ENCODE measurements at regions not wholly inside any gene's neighbourhood (a gene's known extent, or its start where the extent isn't known, plus 50 kb on each side); places are given as distances from the start of the nearest gene placed in this dataset.
"Not testable (repeated sequence)": the region's sequence is repeated elsewhere in the genome, so short reads cannot be mapped to it uniquely, and the experiment has no call there.

GRCh38 chr2:56055405-56055804, 128.4 kb upstream of the CCDC85A start:
- H3K79me2 ChIP-seq = no peaks in the 10 kb centered on the region
- H3K27me3 ChIP-seq = no peaks in the 10 kb centered on the region
- no peak for DNase-seq (ENCODE audit: low spot score)
- H2AFZ ChIP-seq = no peak overlapping the region
- no peaks in the 10 kb centered on the region for H3K36me3 ChIP-seq (replicated peaks; ENCODE audit: insufficient read depth, low read depth)
- no peaks in the 10 kb centered on the region for H3K4me1 ChIP-seq (ENCODE audit: insufficient read depth)
- TF ChIP-seq, protein P1, sequence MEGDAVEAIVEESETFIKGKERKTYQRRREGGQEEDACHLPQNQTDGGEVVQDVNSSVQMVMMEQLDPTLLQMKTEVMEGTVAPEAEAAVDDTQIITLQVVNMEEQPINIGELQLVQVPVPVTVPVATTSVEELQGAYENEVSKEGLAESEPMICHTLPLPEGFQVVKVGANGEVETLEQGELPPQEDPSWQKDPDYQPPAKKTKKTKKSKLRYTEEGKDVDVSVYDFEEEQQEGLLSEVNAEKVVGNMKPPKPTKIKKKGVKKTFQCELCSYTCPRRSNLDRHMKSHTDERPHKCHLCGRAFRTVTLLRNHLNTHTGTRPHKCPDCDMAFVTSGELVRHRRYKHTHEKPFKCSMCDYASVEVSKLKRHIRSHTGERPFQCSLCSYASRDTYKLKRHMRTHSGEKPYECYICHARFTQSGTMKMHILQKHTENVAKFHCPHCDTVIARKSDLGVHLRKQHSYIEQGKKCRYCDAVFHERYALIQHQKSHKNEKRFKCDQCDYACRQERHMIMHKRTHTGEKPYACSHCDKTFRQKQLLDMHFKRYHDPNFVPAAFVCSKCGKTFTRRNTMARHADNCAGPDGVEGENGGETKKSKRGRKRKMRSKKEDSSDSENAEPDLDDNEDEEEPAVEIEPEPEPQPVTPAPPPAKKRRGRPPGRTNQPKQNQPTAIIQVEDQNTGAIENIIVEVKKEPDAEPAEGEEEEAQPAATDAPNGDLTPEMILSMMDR (IDR thresholded peaks at IDR 0.05; ENCODE audit: poor library complexity) = no peak
- no peak for TF ChIP-seq EZH2 (IDR thresholded peaks at IDR 0.05; ENCODE audit: borderline replicate concordance)
- no peak for TF ChIP-seq EZH2phosphoT487 (IDR thresholded peaks at IDR 0.05; ENCODE audit: low read depth, severe bottlenecking, unreplicated experiment)
- H3K4me3 ChIP-seq = no peak overlapping the region
- H3K9me3 ChIP-seq (ENCODE audit: low read depth) = no peaks in the 10 kb centered on the region
- H3K9me2 ChIP-seq (replicated peaks; ENCODE audit: insufficient read depth) = no peaks in the 10 kb centered on the region
- no peaks in the 10 kb centered on the region for H4K20me1 ChIP-seq (ENCODE audit: insufficient read depth, poor library complexity, severe bottlenecking)
- no peak overlapping the region for H3K27ac ChIP-seq
- H3K4me2 ChIP-seq = no peak overlapping the region

- H3K27me3 ChIP-seq; H3K36me3 ChIP-seq (replicated peaks; ENCODE audit: insufficient read depth, low read depth); H3K9me3 ChIP-seq (ENCODE audit: low read depth); DNase-seq (ENCODE audit: low spot score); H3K4me3 ChIP-seq; H3K27ac ChIP-seq; H3K9me2 ChIP-seq (replicated peaks; ENCODE audit: insufficient read depth); H3K79me2 ChIP-seq; H3K4me1 ChIP-seq (ENCODE audit: insufficient read depth); H2AFZ ChIP-seq; H4K20me1 ChIP-seq (ENCODE audit: insufficient read depth, poor library complexity, severe bottlenecking); H3K4me2 ChIP-seq: not testable (repeated sequence)
- WGBS (ENCODE audit: low lambda C conversion rate, missing lambda C conversion rate) = 92% methylated on average over 4 of the region's 4 CpGs
These were observed 122.5 kb upstream of the CCDC85A start for GRCh38 chr2:56061327-56061726.

- Histone ChIP-seq H3K79me2 (no peaks in the 10 kb centered on the region), H3K9me2 (replicated peaks; ENCODE audit: insufficient read depth) (no peaks in the 10 kb centered on the region), H3K4me1 (ENCODE audit: insufficient read depth) (no peaks in the 10 kb centered on the region), H3K36me3 (replicated peaks; ENCODE audit: insufficient read depth, low read depth) (no peaks in the 10 kb centered on the region), H3K4me2 (no peak overlapping the region), H2AFZ (no peak overlapping the region), H3K27ac (no peak overlapping the region), H3K27me3 (no peaks in the 10 kb centered on the region), H4K20me1 (ENCODE audit: insufficient read depth, poor library complexity, severe bottlenecking) (no peaks in the 10 kb centered on the region), H3K9me3 (ENCODE audit: low read depth) (peaks cover 3% of the 10 kb centered on the region), H3K4me3 (no peak overlapping the region)
- TF ChIP-seq EZH2 (IDR thresholded peaks at IDR 0.05; ENCODE audit: borderline replicate concordance) (no peak), EZH2phosphoT487 (IDR thresholded peaks at IDR 0.05; ENCODE audit: low read depth, severe bottlenecking, unreplicated experiment) (no peak)
- TF ChIP-seq, protein P1 (IDR thresholded peaks at IDR 0.05; ENCODE audit: poor library complexity) = no peak
- no peak for DNase-seq (ENCODE audit: low spot score)
These were observed 115.0 kb upstream of the CCDC85A start for GRCh38 chr2:56068746-56069145.

- Histone ChIP-seq H3K36me3 (replicated peaks; ENCODE audit: insufficient read depth, low read depth) (no peaks in the 10 kb centered on the region), H3K9me2 (replicated peaks; ENCODE audit: insufficient read depth) (no peaks in the 10 kb centered on the region), H3K27ac (no peak overlapping the region), H4K20me1 (ENCODE audit: insufficient read depth, poor library complexity, severe bottlenecking) (no peaks in the 10 kb centered on the region), H3K4me1 (ENCODE audit: insufficient read depth) (no peaks in the 10 kb centered on the region), H3K4me3 (no peak overlapping the region), H3K4me2 (no peak overlapping the region), H2AFZ (no peak overlapping the region), H3K79me2 (no peaks in the 10 kb centered on the region), H3K9me3 (ENCODE audit: low read depth) (no peaks in the 10 kb centered on the region), H3K27me3 (peaks cover 4% of the 10 kb centered on the region)
- WGBS (ENCODE audit: low lambda C conversion rate, missing lambda C conversion rate) = 58% methylated on average over 6 of the region's 6 CpGs
- DNase-seq (ENCODE audit: low spot score) = peak; percentile 46
- TF ChIP-seq, protein P1 (IDR thresholded peaks at IDR 0.05; ENCODE audit: poor library complexity) = peak; percentile 57
- TF ChIP-seq EZH2 (IDR thresholded peaks at IDR 0.05; ENCODE audit: borderline replicate concordance) (no peak), EZH2phosphoT487 (IDR thresholded peaks at IDR 0.05; ENCODE audit: low read depth, severe bottlenecking, unreplicated experiment) (no peak)
These were observed 106.4 kb upstream of the CCDC85A start for GRCh38 chr2:56077359-56077915.

Data from hepatocyte (in vitro differentiated cells).